ENCODE measurements at regions not wholly inside any gene's neighbourhood (a gene's known extent, or its start where the extent isn't known, plus 50 kb on each side); places are given as distances from the start of the nearest gene placed in this dataset.

DNA sequence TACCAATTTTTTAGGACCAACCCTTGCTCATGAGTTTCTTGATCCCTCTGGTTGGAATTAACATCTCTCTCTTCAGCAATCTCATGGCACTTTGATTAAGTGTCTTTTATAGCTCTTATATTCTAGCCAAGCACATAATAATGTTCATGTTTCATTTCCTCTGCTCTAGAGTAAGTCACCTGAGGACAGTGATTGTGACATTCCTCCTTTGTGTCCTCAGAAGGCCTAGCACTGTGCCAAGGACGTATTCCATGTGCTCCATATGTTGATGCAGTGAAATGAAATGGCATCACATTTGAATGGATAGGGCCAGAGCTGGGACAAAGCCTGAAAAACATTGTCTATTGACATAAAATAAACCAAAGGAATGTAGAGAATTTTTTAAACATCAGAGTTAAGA lies 322.8 kb upstream of the PRICKLE1 start:
- TF ChIP-seq, protein P1, sequence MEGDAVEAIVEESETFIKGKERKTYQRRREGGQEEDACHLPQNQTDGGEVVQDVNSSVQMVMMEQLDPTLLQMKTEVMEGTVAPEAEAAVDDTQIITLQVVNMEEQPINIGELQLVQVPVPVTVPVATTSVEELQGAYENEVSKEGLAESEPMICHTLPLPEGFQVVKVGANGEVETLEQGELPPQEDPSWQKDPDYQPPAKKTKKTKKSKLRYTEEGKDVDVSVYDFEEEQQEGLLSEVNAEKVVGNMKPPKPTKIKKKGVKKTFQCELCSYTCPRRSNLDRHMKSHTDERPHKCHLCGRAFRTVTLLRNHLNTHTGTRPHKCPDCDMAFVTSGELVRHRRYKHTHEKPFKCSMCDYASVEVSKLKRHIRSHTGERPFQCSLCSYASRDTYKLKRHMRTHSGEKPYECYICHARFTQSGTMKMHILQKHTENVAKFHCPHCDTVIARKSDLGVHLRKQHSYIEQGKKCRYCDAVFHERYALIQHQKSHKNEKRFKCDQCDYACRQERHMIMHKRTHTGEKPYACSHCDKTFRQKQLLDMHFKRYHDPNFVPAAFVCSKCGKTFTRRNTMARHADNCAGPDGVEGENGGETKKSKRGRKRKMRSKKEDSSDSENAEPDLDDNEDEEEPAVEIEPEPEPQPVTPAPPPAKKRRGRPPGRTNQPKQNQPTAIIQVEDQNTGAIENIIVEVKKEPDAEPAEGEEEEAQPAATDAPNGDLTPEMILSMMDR (IDR thresholded peaks at IDR 0.05; ENCODE audit: low read depth, low read length) = no peak
- TF ChIP-seq POLR2A (IDR thresholded peaks at IDR 0.05; ENCODE audit: extremely low read depth, insufficient read length) (no peak), MYC (IDR thresholded peaks at IDR 0.05; ENCODE audit: low read depth, low read length) (no peak)
